ENCODE measurements at regions not wholly inside any gene's neighbourhood (a gene's known extent, or its start where the extent isn't known, plus 50 kb on each side); places are given as distances from the start of the nearest gene placed in this dataset.
"Not testable (repeated sequence)": the region's sequence is repeated elsewhere in the genome, so short reads cannot be mapped to it uniquely, and the experiment has no call there.

DNA sequence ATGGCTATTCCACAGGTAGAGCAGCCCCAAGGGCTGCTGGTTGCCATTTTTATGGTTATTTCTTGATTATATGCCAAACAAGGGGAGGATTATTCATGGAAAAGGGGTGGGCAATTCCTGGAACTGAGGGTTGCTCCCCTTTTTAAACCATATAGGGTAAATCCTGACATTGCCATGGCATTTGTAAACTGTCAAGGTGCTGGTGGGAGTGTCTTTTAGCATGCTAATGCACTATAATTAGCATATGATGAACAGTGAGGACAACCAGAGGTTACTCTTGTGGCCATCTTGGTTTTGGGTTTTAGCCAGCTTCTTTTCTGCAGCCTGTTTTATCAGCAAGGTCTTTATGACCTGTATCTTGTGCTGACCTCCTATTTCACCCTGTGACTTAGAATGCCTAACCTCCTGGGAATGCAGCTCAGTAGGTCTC is 503.7 kb downstream of the IGSF11 start:
- not testable (repeated sequence) for DNase-seq

- DNase-seq = no peak
Measured at GRCh38 chr3:118531816-118532215, 502.8 kb downstream of the IGSF11 start.

- no peak for DNase-seq
Measured at GRCh38 chr3:118533676-118534075, 501.0 kb downstream of the IGSF11 start.

DNA sequence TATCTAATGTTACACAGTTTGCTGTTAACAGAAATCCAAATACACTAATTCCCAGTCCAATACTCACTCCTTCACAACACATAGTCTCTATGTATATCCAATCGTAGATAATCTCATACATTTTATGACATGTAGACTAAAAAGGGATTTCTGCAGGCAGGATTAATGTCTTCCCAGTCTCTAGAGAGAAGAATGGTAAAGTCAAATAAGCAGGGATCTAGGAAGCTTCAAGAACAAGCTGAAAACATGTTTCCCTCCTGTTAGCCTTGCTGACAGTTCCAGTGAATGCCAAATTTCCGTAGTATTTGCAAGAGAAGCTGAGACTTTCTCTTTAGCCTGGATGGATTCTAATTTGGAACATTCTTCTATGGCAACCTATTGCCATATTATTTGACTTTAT is 500.1 kb downstream of the IGSF11 start:
- no peak for DNase-seq

DNA sequence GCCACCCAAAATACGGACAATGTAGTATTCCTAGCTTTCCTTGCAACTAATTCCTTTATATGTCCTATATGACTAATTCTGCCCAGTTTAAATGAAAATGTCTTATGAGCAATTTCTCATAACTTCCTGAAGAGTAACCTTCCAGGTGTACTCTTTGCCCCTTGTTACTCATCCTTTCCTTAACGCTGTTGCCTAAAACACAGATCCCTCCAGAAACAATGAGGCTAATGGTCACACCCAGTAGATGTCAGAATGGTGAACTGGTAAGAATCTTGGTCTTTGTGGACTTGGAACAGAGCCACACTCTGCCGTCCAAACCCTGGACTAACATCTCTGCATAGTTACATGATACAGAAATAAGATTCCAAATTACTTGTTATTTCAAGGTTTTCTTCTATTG is 497.9 kb downstream of the IGSF11 start:
- no peak for DNase-seq

DNA sequence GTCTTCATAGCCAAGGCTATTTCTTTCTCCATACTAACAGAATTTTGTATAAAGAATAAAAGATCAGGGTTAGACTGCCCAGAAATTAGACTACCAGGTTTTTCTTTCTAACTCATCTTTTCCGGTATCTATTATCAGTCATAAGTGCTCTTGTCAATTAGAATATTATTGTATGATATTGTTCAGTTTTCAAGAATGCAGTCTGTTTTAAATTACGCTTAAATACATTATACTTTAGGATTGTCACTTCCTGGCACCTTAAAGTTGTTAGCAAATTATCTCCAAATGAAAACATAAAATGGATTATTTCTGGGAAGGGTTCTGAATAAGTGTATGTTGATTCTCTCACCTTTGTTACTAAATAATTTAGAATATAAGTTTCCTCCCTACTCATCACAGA is 497.2 kb downstream of the IGSF11 start:
- no peak for DNase-seq

GRCh38 chr3:118538187-118538586 is 496.5 kb downstream of the IGSF11 start:
- no peak for DNase-seq

- not testable (repeated sequence) for DNase-seq
Measured at GRCh38 chr3:118539820-118540447, 494.7 kb downstream of the IGSF11 start.

DNA sequence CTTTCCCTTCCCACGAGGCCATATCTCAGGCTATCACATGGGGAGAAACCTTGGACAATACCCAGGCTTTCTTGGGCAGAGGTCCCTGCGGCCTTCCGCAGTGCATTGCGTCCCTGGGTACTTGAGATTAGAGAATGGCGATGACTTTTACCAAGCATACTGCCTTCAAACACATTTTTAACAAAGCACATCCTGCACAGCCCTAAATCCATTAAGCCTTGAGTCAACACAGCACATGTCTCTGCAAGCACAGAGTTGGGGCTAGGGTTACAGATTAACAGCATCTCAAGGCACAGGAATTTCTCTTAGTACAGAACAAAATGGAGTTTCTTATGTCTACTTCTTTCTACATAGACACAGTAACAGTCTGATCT is 494.2 kb downstream of the IGSF11 start:
- DNase-seq = not testable (repeated sequence)

DNA sequence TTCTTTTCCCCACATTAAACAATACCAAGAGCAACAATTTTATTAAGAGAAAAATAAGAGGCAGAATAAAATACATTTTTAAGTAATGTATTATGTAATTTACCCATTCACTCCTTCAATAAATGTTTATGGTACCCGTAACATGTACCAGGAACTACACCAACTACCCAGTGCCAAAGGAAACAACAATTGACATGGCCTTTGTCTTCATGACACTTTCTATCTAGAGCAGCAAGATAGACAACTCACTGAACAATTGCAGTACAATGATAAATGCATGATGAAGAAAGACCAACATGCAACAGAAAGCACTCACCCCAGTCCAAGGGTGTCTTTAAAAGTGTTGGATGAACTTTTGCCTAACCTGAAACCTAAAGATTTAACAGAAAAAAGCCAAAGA is 493.8 kb downstream of the IGSF11 start:
- no peak for DNase-seq

DNA sequence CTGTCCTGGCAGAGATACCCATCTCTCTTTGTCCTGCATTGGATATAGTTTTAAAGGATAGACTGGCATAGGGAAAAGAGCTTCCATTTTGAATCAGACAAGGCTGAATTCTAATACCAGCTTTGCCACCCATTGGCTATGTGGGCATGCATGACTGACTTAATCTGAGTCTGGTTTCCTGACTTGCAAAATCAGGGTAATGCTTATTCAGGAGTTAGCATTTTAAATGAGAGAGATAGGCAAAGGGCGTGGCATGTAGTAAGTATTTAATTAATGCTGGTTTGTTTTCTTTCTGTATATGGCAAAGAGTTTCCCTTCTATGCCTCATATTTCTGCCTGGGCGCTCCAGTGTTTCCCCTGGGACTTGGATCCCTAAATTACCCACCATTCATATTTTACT is 492.9 kb downstream of the IGSF11 start:
- no peak for DNase-seq

DNA sequence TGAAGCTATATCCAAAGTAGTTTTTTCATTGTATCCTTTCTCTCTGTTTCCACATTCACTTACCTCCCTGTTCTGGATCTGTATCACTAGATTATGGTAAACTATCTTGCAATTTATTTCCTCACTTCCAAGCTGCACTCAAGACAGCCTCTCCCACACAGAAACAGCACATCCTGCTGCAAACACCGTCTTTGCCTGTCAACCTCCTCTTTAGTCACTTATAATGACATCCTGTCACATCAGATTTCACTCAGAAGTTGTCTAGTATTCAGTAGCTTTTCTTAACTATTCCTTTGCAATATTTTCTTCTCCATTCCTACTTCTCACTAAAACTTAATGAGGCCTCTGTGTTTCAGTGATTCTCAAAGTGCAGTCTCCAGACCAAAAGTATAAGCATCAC is 490.8 kb downstream of the IGSF11 start:
- no peak for DNase-seq

DNA sequence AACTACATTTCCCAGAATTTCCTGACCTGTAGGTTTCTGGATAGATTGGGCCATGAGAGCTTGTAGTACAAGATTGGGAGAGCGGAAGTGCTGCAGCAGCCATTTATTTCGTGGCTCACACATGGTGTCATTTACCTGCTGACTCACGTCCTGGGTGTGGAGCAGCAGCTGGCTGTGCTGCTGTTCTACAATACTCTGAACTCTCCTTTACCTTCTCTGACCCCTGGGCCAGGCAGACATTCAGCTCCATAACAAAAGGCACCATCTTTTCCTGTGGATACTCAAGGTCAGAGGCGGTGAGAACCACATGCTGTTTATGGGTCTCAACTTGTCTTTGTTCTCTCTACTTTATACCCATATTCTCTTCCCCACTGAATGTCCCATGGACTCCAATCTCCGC is 490.2 kb downstream of the IGSF11 start:
- no peak for DNase-seq

- no peak for DNase-seq
Measured at GRCh38 chr3:118548434-118548833, 486.2 kb downstream of the IGSF11 start.

- DNase-seq = no peak
Measured at GRCh38 chr3:118550122-118550521, 484.5 kb downstream of the IGSF11 start.

DNA sequence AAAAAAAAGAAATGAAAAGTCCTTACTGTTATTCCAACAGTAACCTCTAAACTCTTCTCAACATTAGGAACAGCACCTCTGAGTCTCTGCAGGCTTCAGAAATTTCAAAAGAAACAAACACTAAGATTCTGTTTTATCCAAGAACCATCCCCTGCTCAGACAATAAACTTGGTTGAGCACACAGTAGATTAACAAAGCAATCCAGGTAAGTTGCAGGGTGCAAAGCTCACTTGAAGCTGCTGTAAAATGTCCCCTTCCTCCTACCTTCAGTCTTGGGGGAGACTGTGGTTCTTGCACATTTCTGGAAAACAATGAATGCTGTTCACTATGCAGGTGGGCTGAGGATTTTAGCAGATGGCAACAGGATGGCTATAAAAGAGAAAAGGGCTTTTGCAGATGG is 484.1 kb downstream of the IGSF11 start:
- no peak for DNase-seq

DNA sequence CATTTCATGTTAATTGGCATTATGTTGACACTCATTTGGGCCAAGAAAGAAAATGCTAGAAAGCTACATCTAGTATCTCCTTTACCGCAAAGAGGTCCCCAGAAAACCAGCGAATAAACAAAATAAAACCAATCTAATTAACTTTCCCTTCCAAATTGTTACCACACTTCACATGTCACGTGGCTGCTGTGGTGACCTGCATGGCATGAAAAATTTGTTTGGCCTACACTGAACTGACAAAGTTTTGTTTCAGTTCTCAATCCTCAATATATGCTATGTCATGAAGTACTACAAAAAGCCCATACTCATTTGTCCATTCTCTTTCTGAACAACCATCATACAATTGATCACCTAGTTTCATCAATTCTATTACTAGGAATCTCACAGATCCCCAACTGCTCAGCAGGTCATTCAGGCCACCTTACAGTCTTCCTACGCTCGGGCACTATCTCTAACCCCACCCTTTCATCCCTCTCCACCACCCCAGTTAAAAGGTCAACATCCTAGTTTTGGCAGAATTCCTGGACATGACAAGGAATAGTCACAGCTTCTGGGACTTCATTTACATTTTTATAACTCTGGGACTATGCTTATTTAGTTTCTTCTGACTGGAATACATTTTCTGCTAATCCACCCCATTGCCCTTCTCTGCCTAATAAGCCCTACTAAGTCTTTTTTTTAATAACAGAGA is 480.4 kb downstream of the IGSF11 start:
- no peak for DNase-seq

GRCh38 chr3:118556983-118557382 is 477.7 kb downstream of the IGSF11 start:
- no peak for DNase-seq

DNA sequence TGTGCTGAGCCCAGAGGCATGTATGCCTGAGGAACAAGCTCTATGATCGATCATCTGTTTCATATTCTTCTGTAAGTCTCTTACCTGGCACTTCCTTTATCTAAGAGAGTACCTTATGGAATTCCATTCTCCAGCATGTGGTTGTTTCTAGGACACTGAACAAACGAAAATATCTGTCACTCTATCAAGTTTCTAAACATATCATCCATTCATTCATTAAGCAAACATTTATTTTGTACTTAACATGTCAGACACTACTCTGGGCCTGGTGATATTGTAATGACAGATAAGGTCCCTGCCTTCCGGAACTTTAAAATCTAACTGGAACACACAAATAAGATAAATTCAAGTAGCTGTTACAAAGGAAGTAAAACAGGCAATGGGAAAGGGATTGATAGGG is 477.1 kb downstream of the IGSF11 start:
- no peak for DNase-seq

DNA sequence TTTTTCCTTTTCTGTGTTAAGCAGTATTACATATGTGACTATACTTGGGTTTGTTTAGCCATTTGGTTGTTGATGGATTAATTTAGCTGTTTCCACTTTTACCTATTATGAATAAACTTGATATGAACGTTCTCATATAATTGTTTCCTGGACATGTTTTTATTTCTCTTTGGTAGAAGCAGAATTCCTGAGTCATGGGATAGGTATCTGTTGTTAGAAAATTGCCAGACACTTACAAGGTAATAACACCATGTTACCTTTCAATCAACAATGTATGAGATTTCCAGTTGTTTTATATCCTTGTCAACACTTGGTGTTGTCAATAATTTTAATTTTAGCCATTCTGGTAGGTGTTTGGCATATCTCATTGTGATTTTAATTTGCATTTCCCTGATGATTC is 475.4 kb downstream of the IGSF11 start:
- no peak for DNase-seq

DNA sequence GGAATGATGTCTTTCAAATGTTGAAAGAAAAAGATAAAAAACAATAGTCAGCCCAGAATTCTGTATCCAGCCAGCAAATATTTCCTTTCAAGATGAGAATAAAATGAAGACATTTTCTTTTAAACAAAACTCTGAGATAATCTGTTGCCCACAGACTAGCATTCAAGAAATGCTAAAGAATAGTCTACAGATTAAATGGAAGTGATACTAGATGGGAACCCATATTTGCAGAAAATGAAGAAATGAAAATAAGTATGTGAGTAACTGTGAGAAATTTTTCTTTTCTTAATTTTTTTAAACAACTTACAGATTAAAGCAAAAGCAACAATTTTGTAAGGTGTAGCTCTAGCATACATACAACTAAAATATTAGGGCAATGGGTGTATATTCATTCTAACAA is 469.8 kb downstream of the IGSF11 start:
- DNase-seq = no peak

DNA sequence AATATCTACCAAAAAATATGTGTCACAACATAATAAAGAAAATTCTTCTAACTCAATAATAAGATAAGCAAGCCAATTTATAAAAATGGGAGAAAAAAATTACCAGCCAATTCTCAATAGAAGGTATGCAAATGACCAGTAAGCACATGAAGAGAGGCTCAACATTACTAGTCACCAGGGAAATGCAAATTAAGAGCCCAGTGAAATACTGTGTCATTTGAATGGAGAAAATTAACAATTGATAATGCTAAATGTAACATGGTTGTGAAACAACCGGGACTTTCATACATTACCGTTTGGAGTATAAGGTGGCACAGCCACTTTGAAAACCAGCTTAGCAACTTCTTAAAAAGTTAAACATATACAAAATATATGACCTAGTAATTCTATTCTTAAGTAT is 460.7 kb downstream of the IGSF11 start:
- DNase-seq = no peak

GRCh38 chr3:118577055-118577777 is 457.4 kb downstream of the IGSF11 start:
- DNase-seq = peak; percentile 25

GRCh38 chr3:118578559-118578958 is 456.1 kb downstream of the IGSF11 start:
- DNase-seq = no peak
